ENCODE measurements at regions not wholly inside any gene's neighbourhood (a gene's known extent, or its start where the extent isn't known, plus 50 kb on each side); places are given as distances from the start of the nearest gene placed in this dataset.

DNA sequence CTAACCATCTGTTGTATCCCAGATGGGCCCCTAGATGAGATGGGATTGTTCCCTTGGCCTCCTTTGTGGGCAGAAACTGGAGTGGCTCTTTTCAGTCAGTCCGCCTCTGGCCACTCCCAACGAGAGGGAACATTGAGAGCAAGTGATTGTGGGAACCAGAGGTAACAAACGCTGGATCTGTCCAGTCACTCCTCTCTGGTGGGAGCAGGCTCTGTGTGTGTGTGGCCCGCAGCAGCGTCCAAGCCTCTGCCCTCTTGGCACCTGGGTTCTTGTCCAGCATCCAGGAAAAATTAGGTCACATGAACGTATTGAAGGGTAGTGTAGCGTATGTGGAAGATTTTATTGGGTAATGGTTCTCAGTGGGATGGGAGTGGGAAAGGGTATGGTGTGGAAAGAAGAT lies 101.9 kb upstream of the COX10 start:
- TF ChIP-seq EP300 (IDR thresholded peaks at IDR 0.05) (no peak), POLR2A (IDR thresholded peaks at IDR 0.05) (no peak), POLR2AphosphoS5 (IDR thresholded peaks at IDR 0.05) (no peak), CTCF (IDR thresholded peaks at IDR 0.05) (no peak)
- Histone ChIP-seq H3K9me3 (no peaks in the 10 kb centered on the region), H3K27me3 (no peaks in the 10 kb centered on the region), H3K4me1 (no peaks in the 10 kb centered on the region), H3K4me3 (no peak overlapping the region), H3K36me3 (no peaks in the 10 kb centered on the region), H3K27ac (no peak overlapping the region)
- DNase-seq (no peak), ATAC-seq (ENCODE audit: low FRiP score in 2 of 2) (no peak)
- 92% methylated on average over 5 to 7 of the region's 7 CpGs for WGBS, 2 donors

- DNase-seq = no peak
- no peak overlapping the region for H3K27ac ChIP-seq
- H3K9me3 ChIP-seq = no peaks in the 10 kb centered on the region
- H3K4me1 ChIP-seq = no peaks in the 10 kb centered on the region
- no peak for ATAC-seq (ENCODE audit: low FRiP score in 2 of 2)
- TF ChIP-seq POLR2AphosphoS5 (IDR thresholded peaks at IDR 0.05) (no peak), CTCF (IDR thresholded peaks at IDR 0.05) (no peak), POLR2A (IDR thresholded peaks at IDR 0.05) (no peak), EP300 (IDR thresholded peaks at IDR 0.05) (no peak)
- H3K36me3 ChIP-seq = no peaks in the 10 kb centered on the region
- no peaks in the 10 kb centered on the region for H3K27me3 ChIP-seq
- WGBS, 2 donors = 75 to 96% methylated on average over 5 of the region's 5 CpGs
- H3K4me3 ChIP-seq = no peak overlapping the region
These were observed 98.8 kb upstream of the COX10 start for GRCh38 chr17:13970531-13970930.

GRCh38 chr17:13973960-13974651 lies 95.2 kb upstream of the COX10 start:
- Histone ChIP-seq H3K27me3 (no peaks in the 10 kb centered on the region), H3K36me3 (no peaks in the 10 kb centered on the region), H3K4me3 (no peak overlapping the region), H3K9me3 (no peaks in the 10 kb centered on the region), H3K27ac (no peak overlapping the region), H3K4me1 (no peaks in the 10 kb centered on the region)
- no peak for TF ChIP-seq POLR2A (IDR thresholded peaks at IDR 0.05)
- no peak for TF ChIP-seq CTCF (IDR thresholded peaks at IDR 0.05)
- TF ChIP-seq POLR2AphosphoS5 (IDR thresholded peaks at IDR 0.05) = no peak
- no peak for TF ChIP-seq EP300 (IDR thresholded peaks at IDR 0.05)
- 79 to 91% methylated on average over 8 to 9 of the region's 9 CpGs for WGBS, 2 donors
- no peak for ATAC-seq (ENCODE audit: low FRiP score in 2 of 2)
- no peak for DNase-seq

DNA sequence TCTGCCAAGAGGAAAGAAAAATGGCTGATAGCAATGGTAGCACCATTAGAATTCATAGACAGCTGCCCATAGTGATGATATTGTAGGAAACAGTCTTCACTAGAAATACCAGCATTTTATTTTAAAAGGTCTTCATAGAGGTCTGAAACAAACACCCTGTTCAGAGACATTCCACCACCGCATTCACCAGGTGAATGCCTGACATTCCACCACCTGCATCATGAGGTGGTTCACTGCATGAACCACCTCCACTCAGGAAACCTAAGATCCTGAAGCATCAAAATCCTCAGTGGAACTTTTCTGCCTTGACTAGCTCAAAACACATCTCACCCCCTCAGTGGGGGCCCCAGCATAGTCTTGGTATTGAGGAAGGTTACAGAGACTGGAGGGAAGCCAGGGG lies 91.5 kb upstream of the COX10 start:
- WGBS, 2 donors = 83 to 87% methylated on average over 1 of the region's 1 CpG
- TF ChIP-seq POLR2AphosphoS5 (IDR thresholded peaks at IDR 0.05) = no peak
- no peak for TF ChIP-seq EP300 (IDR thresholded peaks at IDR 0.05)
- no peak for TF ChIP-seq POLR2A (IDR thresholded peaks at IDR 0.05)
- no peak for TF ChIP-seq CTCF (IDR thresholded peaks at IDR 0.05)
- Histone ChIP-seq H3K4me3 (no peak overlapping the region), H3K27me3 (no peaks in the 10 kb centered on the region), H3K27ac (no peak overlapping the region), H3K4me1 (no peaks in the 10 kb centered on the region), H3K36me3 (no peaks in the 10 kb centered on the region), H3K9me3 (no peaks in the 10 kb centered on the region)
- DNase-seq (no peak), ATAC-seq (ENCODE audit: low FRiP score in 2 of 2) (no peak)

GRCh38 chr17:13978478-13978877 lies 90.8 kb upstream of the COX10 start:
- no peak overlapping the region for H3K4me3 ChIP-seq
- H3K4me1 ChIP-seq = no peaks in the 10 kb centered on the region
- DNase-seq (no peak), ATAC-seq (ENCODE audit: low FRiP score in 2 of 2) (no peak)
- no peaks in the 10 kb centered on the region for H3K36me3 ChIP-seq
- whole genome bisulfite sequencing, 2 donors = 71 to 87% methylated on average over 1 of the region's 1 CpG
- TF ChIP-seq EP300 (IDR thresholded peaks at IDR 0.05) = no peak
- TF ChIP-seq POLR2A (IDR thresholded peaks at IDR 0.05) = no peak
- TF ChIP-seq POLR2AphosphoS5 (IDR thresholded peaks at IDR 0.05) = no peak
- TF ChIP-seq CTCF (IDR thresholded peaks at IDR 0.05) = no peak
- no peaks in the 10 kb centered on the region for H3K9me3 ChIP-seq
- H3K27me3 ChIP-seq = no peaks in the 10 kb centered on the region
- no peak overlapping the region for H3K27ac ChIP-seq
